ENCODE measurements at regions not wholly inside any gene's neighbourhood (a gene's known extent, or its start where the extent isn't known, plus 50 kb on each side); places are given as distances from the start of the nearest gene placed in this dataset.

DNA sequence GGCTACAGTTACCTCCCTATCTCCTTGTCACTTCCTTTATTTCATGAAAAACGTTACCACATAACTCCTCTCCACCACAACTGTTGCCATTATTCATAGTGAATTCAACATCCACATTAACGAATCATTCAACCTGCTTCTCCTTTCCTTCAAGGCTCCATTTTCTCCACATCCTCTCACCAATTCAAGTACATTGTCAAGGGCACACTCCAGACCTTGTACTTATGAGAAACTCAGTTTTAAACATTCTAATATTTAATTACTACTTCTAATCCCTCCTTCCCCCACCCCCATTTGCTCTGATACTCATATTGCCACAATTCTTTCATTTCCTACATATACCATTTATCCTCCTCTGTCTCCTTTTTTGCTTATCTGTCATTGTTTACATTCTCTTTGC, 871.2 kb downstream of the TUSC7 start:
- CTCF ChIA-PET (ENCODE audit: partially characterized antibody) = no interaction called here
- POLR2A ChIA-PET (ENCODE audit: partially characterized antibody) = no interaction called here
- no peak for TF ChIP-seq RFX5 (IDR thresholded peaks at IDR 0.05; ENCODE audit: borderline replicate concordance, low read depth, low read length)
- no peak for TF ChIP-seq CEBPB (IDR thresholded peaks at IDR 0.05; ENCODE audit: low read depth, low read length)
- no peak for TF ChIP-seq RNF2 (IDR thresholded peaks at IDR 0.05; ENCODE audit: borderline replicate concordance, low read depth, low read length, missing control alignments, poor library complexity, severe bottlenecking)
- TF ChIP-seq KDM5A (IDR thresholded peaks at IDR 0.05; ENCODE audit: low read length) = no peak

More for the DNA sequence above, 871.2 kb downstream of the TUSC7 start:
- Histone ChIP-seq H2BK12ac (ENCODE audit: low read depth, low read length) (no peak overlapping the region), H3K4me3 (ENCODE audit: extremely low read depth in 1 of 4, insufficient read depth in 2 of 4, low read depth in 3 of 4, low read length in 4 of 4) (no peak overlapping the region), H3K9me3 (ENCODE audit: insufficient read depth in 2 of 2, low read depth in 1 of 2, low read length in 1 of 2) (no peaks in the 10 kb centered on the region), H3K4me1 (replicated peaks in 1 of 4; ENCODE audit: control insufficient read depth in 3 of 4, insufficient read depth in 4 of 4, low read length in 3 of 4) (no peaks in the 10 kb centered on the region), H4K20me1 (replicated peaks in 1 of 2; ENCODE audit: control insufficient read depth in 1 of 2, insufficient read depth in 2 of 2, low read length in 2 of 2) (no peaks in the 10 kb centered on the region), H3K79me1 (ENCODE audit: low read depth, low read length) (no peaks in the 10 kb centered on the region), H3K27me3 (replicated peaks in 1 of 4; ENCODE audit: control insufficient read depth in 3 of 4, extremely low read depth in 1 of 4, insufficient read depth in 3 of 4, low read length in 3 of 4) (no peaks in the 10 kb centered on the region), H3K4me2 (ENCODE audit: insufficient read depth in 1 of 2, low read depth in 2 of 2, low read length in 2 of 2) (no peak overlapping the region), H3K18ac (ENCODE audit: extremely low read depth, low read length) (no peak overlapping the region), H2AFZ (ENCODE audit: low read length) (no peak overlapping the region), H3K14ac (ENCODE audit: insufficient read length) (no peak overlapping the region), H2BK120ac (replicated peaks; ENCODE audit: low read depth, low read length) (no peak overlapping the region), H4K5ac (ENCODE audit: insufficient read length, low read depth, low read length) (no peak overlapping the region), H2BK20ac (ENCODE audit: low read length) (no peak overlapping the region), H3K9ac (replicated peaks in 1 of 4; ENCODE audit: extremely low read depth in 1 of 4, low read depth in 3 of 4, low read length in 3 of 4) (no peak overlapping the region), H2BK5ac (ENCODE audit: low read depth, low read length) (no peak overlapping the region), H4K91ac (replicated peaks; ENCODE audit: insufficient read length, low read length) (no peak overlapping the region), H3K79me2 (ENCODE audit: control insufficient read depth in 1 of 2, insufficient read depth in 2 of 2, low read length in 2 of 2) (no peaks in the 10 kb centered on the region), H3K56ac (replicated peaks; ENCODE audit: insufficient read length, low read depth, low read length) (no peak overlapping the region), H2AK5ac (ENCODE audit: low read depth, low read length) (no peak overlapping the region), H3K4ac (replicated peaks; ENCODE audit: insufficient read length, low read depth, low read length) (no peak overlapping the region), H3K27ac (ENCODE audit: low read depth, low read length) (no peak overlapping the region), H2BK15ac (ENCODE audit: low read length) (no peak overlapping the region), H3K36me3 (ENCODE audit: control insufficient read depth in 2 of 4, insufficient read depth in 4 of 4, low read length in 3 of 4) (no peaks in the 10 kb centered on the region), H4K8ac (ENCODE audit: extremely low read depth, insufficient read depth, low read length) (no peak overlapping the region), H3K23ac (ENCODE audit: insufficient read length) (no peak overlapping the region), H3K23me2 (ENCODE audit: low read depth, low read length) (no peaks in the 10 kb centered on the region)
- FAIRE-seq (no peak), DNase-seq (ENCODE audit: low read depth in 1 of 2, low spot score in 2 of 2) (no peak)
- WGBS, 2 experiments (ENCODE audit: extremely low coverage in 1 of 2, insufficient coverage in 1 of 2, insufficient read length in 1 of 2, insufficient replicate concordance in 2 of 2, low coverage in 1 of 2, low lambda C conversion rate in 2 of 2, missing lambda C conversion rate in 1 of 2) = 84% methylated on average over 2 of the region's 2 CpGs; no CpG with 5 or more reads in 1 of the 2 experiments
